IPS-18a (cell line): ENCODE measurements at regions not wholly inside any gene's neighbourhood (a gene's known extent, or its start where the extent isn't known, plus 50 kb on each side); places are given as distances from the start of the nearest gene placed in this dataset.

ENCODE experiments used
- H3K27ac ChIP-seq: one replicate; pipeline ENCODE4 v1.5.1; 2013; ENCODE audit warnings: low read length
- H3K27me3 ChIP-seq: one replicate; pipeline ENCODE4 v1.6.1; 2013; ENCODE audit warnings: mild to moderate bottlenecking, low read length; ENCODE audit not compliant: control insufficient read depth, insufficient read depth
- H3K36me3 ChIP-seq: one replicate; pipeline ENCODE4 v1.6.1; 2013; ENCODE audit warnings: low read depth, low read length; ENCODE audit not compliant: control insufficient read depth
- H3K4me1 ChIP-seq: one replicate; pipeline ENCODE4 v1.6.1; 2013; ENCODE audit warnings: low read depth, low read length; ENCODE audit not compliant: control insufficient read depth
- H3K4me3 ChIP-seq: one replicate; pipeline ENCODE4 v1.5.1; 2013; ENCODE audit warnings: low read length
- H3K9ac ChIP-seq: one replicate; pipeline ENCODE4 v1.6.1; 2013; ENCODE audit warnings: mild to moderate bottlenecking, low read length, moderate library complexity
- H3K9me3 ChIP-seq: one replicate; pipeline ENCODE4 v1.6.1; 2013; ENCODE audit warnings: low read depth, low read length; ENCODE audit not compliant: control insufficient read depth

- Histone ChIP-seq H3K27ac (no peak overlapping the region), H3K4me1 (no peaks in the 10 kb centered on the region), H3K4me3 (no peak overlapping the region), H3K36me3 (no peaks in the 10 kb centered on the region), H3K27me3 (no peaks in the 10 kb centered on the region), H3K9me3 (no peaks in the 10 kb centered on the region), H3K9ac (no peak overlapping the region)
These were observed 117.4 kb downstream of the CDCA7 start for GRCh38 chr2:173472112-173472511.

- H3K9ac ChIP-seq, result no peak overlapping the region
- no peaks in the 10 kb centered on the region for H3K27me3 ChIP-seq
- no peaks in the 10 kb centered on the region for H3K4me1 ChIP-seq
- no peak overlapping the region for H3K27ac ChIP-seq
- H3K9me3 ChIP-seq, result no peaks in the 10 kb centered on the region
- no peak overlapping the region for H3K4me3 ChIP-seq
- no peaks in the 10 kb centered on the region for H3K36me3 ChIP-seq
These were observed 128.5 kb downstream of the CDCA7 start for GRCh38 chr2:173483137-173483536.

- no peak overlapping the region for H3K4me3 ChIP-seq
- no peak overlapping the region for H3K9ac ChIP-seq
- no peaks in the 10 kb centered on the region for H3K27me3 ChIP-seq
- H3K9me3 ChIP-seq, result no peaks in the 10 kb centered on the region
- no peaks in the 10 kb centered on the region for H3K36me3 ChIP-seq
- no peaks in the 10 kb centered on the region for H3K4me1 ChIP-seq
- no peak overlapping the region for H3K27ac ChIP-seq
These were observed 134.2 kb downstream of the CDCA7 start for GRCh38 chr2:173488861-173489260.

GRCh38 chr2:173491418-173491817, 136.7 kb downstream of the CDCA7 start:
- H3K9me3 ChIP-seq, result no peaks in the 10 kb centered on the region
- H3K36me3 ChIP-seq, result no peaks in the 10 kb centered on the region
- H3K4me3 ChIP-seq, result no peak overlapping the region
- H3K4me1 ChIP-seq, result no peaks in the 10 kb centered on the region
- no peaks in the 10 kb centered on the region for H3K27me3 ChIP-seq
- H3K27ac ChIP-seq, result no peak overlapping the region
- no peak overlapping the region for H3K9ac ChIP-seq

GRCh38 chr2:173493874-173494273, 139.2 kb downstream of the CDCA7 start:
- Histone ChIP-seq H3K4me3 (no peak overlapping the region), H3K36me3 (no peaks in the 10 kb centered on the region), H3K9me3 (no peaks in the 10 kb centered on the region), H3K27me3 (no peaks in the 10 kb centered on the region), H3K9ac (no peak overlapping the region), H3K4me1 (no peaks in the 10 kb centered on the region), H3K27ac (no peak overlapping the region)

GRCh38 chr2:173496746-173497145, 142.1 kb downstream of the CDCA7 start:
- Histone ChIP-seq H3K4me1 (no peaks in the 10 kb centered on the region), H3K9me3 (no peaks in the 10 kb centered on the region), H3K27ac (no peak overlapping the region), H3K9ac (no peak overlapping the region), H3K36me3 (no peaks in the 10 kb centered on the region), H3K4me3 (no peak overlapping the region), H3K27me3 (no peaks in the 10 kb centered on the region)

GRCh38 chr2:173500953-173501352, 146.3 kb downstream of the CDCA7 start:
- H3K27me3 ChIP-seq, result no peaks in the 10 kb centered on the region
- H3K9ac ChIP-seq, result no peak overlapping the region
- H3K36me3 ChIP-seq, result no peaks in the 10 kb centered on the region

GRCh38 chr2:173502296-173502695, 147.6 kb downstream of the CDCA7 start:
- Histone ChIP-seq H3K9ac (no peak overlapping the region), H3K4me1 (no peaks in the 10 kb centered on the region), H3K4me3 (no peak overlapping the region), H3K27me3 (no peaks in the 10 kb centered on the region), H3K9me3 (no peaks in the 10 kb centered on the region), H3K36me3 (no peaks in the 10 kb centered on the region), H3K27ac (no peak overlapping the region)

More at GRCh38 chr2:173500953-173501352, 146.3 kb downstream of the CDCA7 start:
- H3K27ac ChIP-seq, result no peak overlapping the region
- no peaks in the 10 kb centered on the region for H3K4me1 ChIP-seq
- no peak overlapping the region for H3K4me3 ChIP-seq
- no peaks in the 10 kb centered on the region for H3K9me3 ChIP-seq

GRCh38 chr2:173511357-173511756, 156.7 kb downstream of the CDCA7 start:
- Histone ChIP-seq H3K9me3 (peaks cover 3% of the 10 kb centered on the region), H3K4me1 (no peaks in the 10 kb centered on the region), H3K9ac (no peak overlapping the region), H3K36me3 (no peaks in the 10 kb centered on the region), H3K4me3 (no peak overlapping the region), H3K27me3 (no peaks in the 10 kb centered on the region), H3K27ac (no peak overlapping the region)

- H3K27me3 ChIP-seq, result no peaks in the 10 kb centered on the region
- no peak overlapping the region for H3K4me3 ChIP-seq
- H3K27ac ChIP-seq, result no peak overlapping the region
- H3K4me1 ChIP-seq, result no peaks in the 10 kb centered on the region
- peaks cover 3% of the 10 kb centered on the region for H3K9me3 ChIP-seq
- H3K9ac ChIP-seq, result no peak overlapping the region
- no peaks in the 10 kb centered on the region for H3K36me3 ChIP-seq
These were observed 157.3 kb downstream of the CDCA7 start for GRCh38 chr2:173511942-173512341.

- H3K27ac ChIP-seq, result no peak overlapping the region
These were observed 158.5 kb downstream of the CDCA7 start for GRCh38 chr2:173513107-173513727.

GRCh38 chr2:173520918-173521317, 166.2 kb downstream of the CDCA7 start:
- H3K27ac ChIP-seq, result no peak overlapping the region
- H3K4me1 ChIP-seq, result no peaks in the 10 kb centered on the region
- H3K9me3 ChIP-seq, result no peaks in the 10 kb centered on the region
- H3K4me3 ChIP-seq, result no peak overlapping the region
- H3K9ac ChIP-seq, result no peak overlapping the region
- no peaks in the 10 kb centered on the region for H3K36me3 ChIP-seq
- no peaks in the 10 kb centered on the region for H3K27me3 ChIP-seq

More at GRCh38 chr2:173513107-173513727, 158.5 kb downstream of the CDCA7 start:
- H3K4me1 ChIP-seq, result no peaks in the 10 kb centered on the region
- H3K9ac ChIP-seq, result no peak overlapping the region
- H3K9me3 ChIP-seq, result peaks cover 3% of the 10 kb centered on the region
- no peaks in the 10 kb centered on the region for H3K27me3 ChIP-seq
- no peak overlapping the region for H3K4me3 ChIP-seq
- H3K36me3 ChIP-seq, result no peaks in the 10 kb centered on the region
